ENCODE measurements at regions not wholly inside any gene's neighbourhood (a gene's known extent, or its start where the extent isn't known, plus 50 kb on each side); places are given as distances from the start of the nearest gene placed in this dataset.
A peak's percentile ranks its signal among the peaks of the same experiment; 100 is the strongest.

DNA sequence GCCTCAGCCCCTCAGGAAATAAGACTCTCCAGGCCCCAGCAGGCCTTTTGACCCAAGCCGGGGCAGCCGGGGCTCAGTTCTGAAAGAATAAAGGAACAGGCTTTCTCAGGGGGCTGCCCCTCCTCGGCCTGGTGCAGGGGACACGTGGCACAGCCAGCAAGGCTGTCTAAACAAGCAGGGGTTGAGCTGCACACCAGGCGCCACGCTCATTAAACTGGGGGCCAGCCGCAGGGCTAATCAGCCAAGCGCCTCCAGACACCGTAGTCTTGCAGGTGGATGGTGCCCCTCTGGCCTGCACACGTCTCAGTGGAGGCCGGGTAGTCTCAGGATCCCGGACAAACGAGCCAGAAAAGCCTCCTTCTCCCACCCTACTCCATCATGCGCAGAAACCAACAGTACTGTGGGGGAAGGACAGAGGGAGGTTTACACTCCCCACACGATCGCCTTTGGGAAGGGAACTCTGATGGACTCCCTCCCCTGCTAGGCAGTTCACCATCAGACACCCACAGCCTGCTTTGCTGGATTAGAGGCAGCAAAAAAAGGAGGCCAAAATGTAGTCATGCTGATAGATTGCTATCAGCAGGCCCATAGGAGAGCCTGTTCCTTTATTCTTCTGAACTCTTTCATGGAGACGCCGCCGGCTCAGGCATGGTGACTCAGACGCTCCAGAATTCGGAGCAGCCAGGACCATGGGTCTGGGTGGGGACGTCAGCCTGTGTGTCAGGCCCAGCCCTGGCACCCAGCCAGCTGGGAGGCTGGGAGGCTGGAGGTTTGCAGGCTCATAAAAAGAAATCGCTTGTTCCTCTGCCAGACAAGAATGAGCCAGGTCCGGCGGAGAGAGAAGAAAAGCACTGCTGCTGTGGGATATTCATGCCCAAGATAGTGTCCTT is 342.4 kb downstream of the BCOR start:
- intact Hi-C loops (cut with micrococcal nuclease): no loop called here
- Histone ChIP-seq H2BK20ac (ENCODE audit: low read depth, low read length) (peak overlapping the region; percentile 99), H3K27me3 (ENCODE audit: control insufficient read depth, insufficient read depth, low read length) (no peaks in the 10 kb centered on the region; the same call in 1 of the 2 replicates), H3K9me1 (ENCODE audit: insufficient read depth, low read length) (peaks cover 17% of the 10 kb centered on the region), H2BK15ac (ENCODE audit: low read depth, low read length) (peak overlapping the region; percentile 91; the same call in 2 of the 3 replicates), H4K5ac (ENCODE audit: low read depth, low read length) (peak overlapping the region; percentile 62), H3K4ac (ENCODE audit: low read depth, low read length) (peak overlapping the region; percentile 99), H2AFZ (replicated peaks; ENCODE audit: low read length, poor library complexity) (peak overlapping the region; percentile 89), H3K27ac (ENCODE audit: insufficient read depth, low read length) (peak overlapping the region; percentile 63), H4K20me1 (ENCODE audit: insufficient read depth, low read length) (no peaks in the 10 kb centered on the region), H2BK5ac (ENCODE audit: low read depth, low read length, poor library complexity, severe bottlenecking) (peak overlapping the region; percentile 92), H3K4me2 (ENCODE audit: low read depth, low read length) (peak overlapping the region; percentile 2; the same call in 1 of the 2 replicates), H2AK9ac (replicated peaks; ENCODE audit: low read depth, low read length, poor library complexity) (peak overlapping the region; percentile 83), H2BK120ac (ENCODE audit: low read depth, low read length) (peak overlapping the region; percentile 100), H3K79me1 (ENCODE audit: low read depth in 1 of 2, low read length in 2 of 2) (no peaks in the 10 kb centered on the region), H3K9ac (ENCODE audit: low read depth, low read length) (no peak overlapping the region), H3K23ac (ENCODE audit: low read depth, low read length) (peak overlapping the region; percentile 97), H3K14ac (replicated peaks; ENCODE audit: low read depth, low read length) (peak overlapping the region; percentile 98), H3K4me3 (ENCODE audit: insufficient read depth, low read depth, low read length) (no peak overlapping the region), H3K18ac (ENCODE audit: low read depth, low read length) (peak overlapping the region; percentile 62), H3K4me1 (ENCODE audit: control insufficient read depth, insufficient read depth, low read length) (peaks cover 22% of the 10 kb centered on the region), H3K36me3 (ENCODE audit: control insufficient read depth, insufficient read depth, low read length) (no peaks in the 10 kb centered on the region), H2AK5ac (ENCODE audit: low read depth, low read length) (peak overlapping the region; percentile 82), H4K8ac (ENCODE audit: low read depth in 2 of 2, low read length in 2 of 2) (peak overlapping the region; percentile 34 to 93), H3K9me3 (ENCODE audit: control insufficient read depth, insufficient read depth, low read length) (no peaks in the 10 kb centered on the region), H4K91ac (ENCODE audit: insufficient read depth, low read depth, low read length) (peak overlapping the region; percentile 99), H3K56ac (ENCODE audit: extremely low read depth, insufficient read depth, low read length) (peak overlapping the region; percentile 80; the same call in 1 of the 2 replicates)
- peak; percentile 68 for ATAC-seq (ENCODE audit: low read depth)
- ChIA-PET POLR2A (ENCODE audit: unreplicated experiment) (no interaction called here), CTCF (no interaction called here)
- TF ChIP-seq BHLHE40 (IDR thresholded peaks at IDR 0.05; ENCODE audit: low read depth, low read length): no peak
- TF ChIP-seq, protein P1, sequence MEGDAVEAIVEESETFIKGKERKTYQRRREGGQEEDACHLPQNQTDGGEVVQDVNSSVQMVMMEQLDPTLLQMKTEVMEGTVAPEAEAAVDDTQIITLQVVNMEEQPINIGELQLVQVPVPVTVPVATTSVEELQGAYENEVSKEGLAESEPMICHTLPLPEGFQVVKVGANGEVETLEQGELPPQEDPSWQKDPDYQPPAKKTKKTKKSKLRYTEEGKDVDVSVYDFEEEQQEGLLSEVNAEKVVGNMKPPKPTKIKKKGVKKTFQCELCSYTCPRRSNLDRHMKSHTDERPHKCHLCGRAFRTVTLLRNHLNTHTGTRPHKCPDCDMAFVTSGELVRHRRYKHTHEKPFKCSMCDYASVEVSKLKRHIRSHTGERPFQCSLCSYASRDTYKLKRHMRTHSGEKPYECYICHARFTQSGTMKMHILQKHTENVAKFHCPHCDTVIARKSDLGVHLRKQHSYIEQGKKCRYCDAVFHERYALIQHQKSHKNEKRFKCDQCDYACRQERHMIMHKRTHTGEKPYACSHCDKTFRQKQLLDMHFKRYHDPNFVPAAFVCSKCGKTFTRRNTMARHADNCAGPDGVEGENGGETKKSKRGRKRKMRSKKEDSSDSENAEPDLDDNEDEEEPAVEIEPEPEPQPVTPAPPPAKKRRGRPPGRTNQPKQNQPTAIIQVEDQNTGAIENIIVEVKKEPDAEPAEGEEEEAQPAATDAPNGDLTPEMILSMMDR (conservative IDR thresholded peaks at IDR 0.05; ENCODE audit: low read depth, low read length): no peak
- 51% methylated on average over 13 of the region's 25 CpGs; no CpG with 5 or more reads in 1 of the 2 experiments for WGBS, 2 experiments (ENCODE audit: extremely low coverage in 2 of 2, insufficient read length in 1 of 2)
- dilution Hi-C loops (cut with HindIII; ENCODE audit: low sequenced_read_pairs, unreplicated experiment): no loop called here
- peak; percentile 93 for DNase-seq
- in situ Hi-C loops (cut with MboI; ENCODE audit: low sequenced_read_pairs): no loop called here
- no TSS peak for BruUV-seq (replicated peaks)

Measured in IMR-90 (cell line).